ENCODE measurements at regions not wholly inside any gene's neighbourhood (a gene's known extent, or its start where the extent isn't known, plus 50 kb on each side); places are given as distances from the start of the nearest gene placed in this dataset.

- Mint-ChIP-seq H3K27ac (no peak overlapping the region), H3K36me3 (ENCODE audit: insufficient read depth) (no peaks in the 10 kb centered on the region), H3K4me3 (ENCODE audit: low read depth) (no peak overlapping the region), H3K4me1 (ENCODE audit: low read depth) (no peaks in the 10 kb centered on the region), H3K27me3 (no peaks in the 10 kb centered on the region), H3K9me3 (ENCODE audit: low read depth) (peaks cover 7% of the 10 kb centered on the region)
- TF ChIP-seq CTCF (IDR thresholded peaks at IDR 0.05; ENCODE audit: unreplicated experiment): no peak
- no peak for DNase-seq (ENCODE audit: low spot score, unreplicated experiment)
Observed at GRCh38 chr1:187074445-187075048, 245.8 kb downstream of the PLA2G4A start.

GRCh38 chr1:187076922-187077321, 248.2 kb downstream of the PLA2G4A start:
- Mint-ChIP-seq H3K9me3 (ENCODE audit: low read depth) (peaks cover 7% of the 10 kb centered on the region), H3K4me3 (ENCODE audit: low read depth) (no peak overlapping the region), H3K4me1 (ENCODE audit: low read depth) (no peaks in the 10 kb centered on the region), H3K36me3 (ENCODE audit: insufficient read depth) (no peaks in the 10 kb centered on the region), H3K27ac (no peak overlapping the region), H3K27me3 (no peaks in the 10 kb centered on the region)
- no peak for DNase-seq (ENCODE audit: low spot score, unreplicated experiment)
- no peak for TF ChIP-seq CTCF (IDR thresholded peaks at IDR 0.05; ENCODE audit: unreplicated experiment)

DNA sequence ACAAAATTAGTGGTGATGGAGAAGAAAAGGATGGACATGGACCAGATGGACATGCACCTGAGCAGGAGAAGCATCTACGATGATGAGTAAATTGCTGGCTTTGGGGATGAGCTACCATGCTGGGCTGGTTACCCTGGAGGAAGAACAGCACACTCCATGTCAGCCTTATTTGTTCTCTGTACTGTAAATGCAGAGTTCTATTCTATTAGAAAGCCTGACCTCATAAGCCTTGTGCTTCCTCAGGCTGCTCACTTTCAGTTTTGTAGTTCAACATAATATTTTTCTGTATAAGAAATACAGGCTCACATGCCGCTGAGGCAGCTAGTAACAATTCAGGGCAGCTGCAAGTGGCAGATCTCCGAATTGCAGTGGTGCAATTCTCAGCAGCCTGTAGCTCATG, 249.6 kb downstream of the PLA2G4A start:
- Mint-ChIP-seq H3K4me3 (ENCODE audit: low read depth) (no peak overlapping the region), H3K27me3 (no peaks in the 10 kb centered on the region), H3K27ac (no peak overlapping the region), H3K4me1 (ENCODE audit: low read depth) (no peaks in the 10 kb centered on the region), H3K36me3 (ENCODE audit: insufficient read depth) (no peaks in the 10 kb centered on the region), H3K9me3 (ENCODE audit: low read depth) (peaks cover 7% of the 10 kb centered on the region)
- no peak for TF ChIP-seq CTCF (IDR thresholded peaks at IDR 0.05; ENCODE audit: unreplicated experiment)
- no peak for DNase-seq (ENCODE audit: low spot score, unreplicated experiment)

GRCh38 chr1:187078916-187079315, 250.2 kb downstream of the PLA2G4A start:
- peaks cover 7% of the 10 kb centered on the region for H3K9me3 Mint-ChIP-seq (ENCODE audit: low read depth)
- H3K27ac Mint-ChIP-seq: no peak overlapping the region
- no peaks in the 10 kb centered on the region for H3K4me1 Mint-ChIP-seq (ENCODE audit: low read depth)

GRCh38 chr1:187079330-187079729, 250.6 kb downstream of the PLA2G4A start:
- Mint-ChIP-seq H3K27ac (no peak overlapping the region), H3K9me3 (ENCODE audit: low read depth) (peaks cover 6% of the 10 kb centered on the region), H3K27me3 (no peaks in the 10 kb centered on the region), H3K36me3 (ENCODE audit: insufficient read depth) (no peaks in the 10 kb centered on the region), H3K4me1 (ENCODE audit: low read depth) (no peaks in the 10 kb centered on the region), H3K4me3 (ENCODE audit: low read depth) (no peak overlapping the region)
- DNase-seq (ENCODE audit: low spot score, unreplicated experiment): no peak
- TF ChIP-seq CTCF (IDR thresholded peaks at IDR 0.05; ENCODE audit: unreplicated experiment): no peak

More at GRCh38 chr1:187078916-187079315, 250.2 kb downstream of the PLA2G4A start:
- DNase-seq (ENCODE audit: low spot score, unreplicated experiment): no peak
- Mint-ChIP-seq H3K36me3 (ENCODE audit: insufficient read depth) (no peaks in the 10 kb centered on the region), H3K27me3 (no peaks in the 10 kb centered on the region), H3K4me3 (ENCODE audit: low read depth) (no peak overlapping the region)
- TF ChIP-seq CTCF (IDR thresholded peaks at IDR 0.05; ENCODE audit: unreplicated experiment): no peak

All from progenitor cell of endocrine pancreas (in vitro differentiated cells).